ENCODE measurements at regions not wholly inside any gene's neighbourhood (a gene's known extent, or its start where the extent isn't known, plus 50 kb on each side); places are given as distances from the start of the nearest gene placed in this dataset.

DNA sequence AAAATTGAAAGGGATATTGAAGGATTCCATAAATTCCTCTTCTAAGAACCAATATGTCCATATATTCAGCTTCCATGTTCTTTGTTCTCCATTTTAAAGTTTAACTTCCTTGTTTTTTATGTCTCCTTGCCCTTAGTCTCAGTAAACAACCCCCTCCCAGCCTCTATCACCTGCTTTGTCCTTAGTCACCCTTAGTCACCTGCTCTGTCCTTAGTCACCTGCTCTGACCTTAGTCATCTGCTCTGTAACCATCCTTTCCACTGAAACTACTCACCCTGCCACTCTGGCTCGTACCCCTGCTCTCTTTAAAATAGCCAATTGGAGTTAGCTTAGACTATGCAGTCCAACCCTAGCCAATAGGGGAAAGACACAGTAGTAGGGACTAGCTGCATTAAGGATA lies 136.2 kb upstream of the TMEM106B start:
- no peak for DNase-seq (ENCODE audit: low read depth in 2 of 2)

DNA sequence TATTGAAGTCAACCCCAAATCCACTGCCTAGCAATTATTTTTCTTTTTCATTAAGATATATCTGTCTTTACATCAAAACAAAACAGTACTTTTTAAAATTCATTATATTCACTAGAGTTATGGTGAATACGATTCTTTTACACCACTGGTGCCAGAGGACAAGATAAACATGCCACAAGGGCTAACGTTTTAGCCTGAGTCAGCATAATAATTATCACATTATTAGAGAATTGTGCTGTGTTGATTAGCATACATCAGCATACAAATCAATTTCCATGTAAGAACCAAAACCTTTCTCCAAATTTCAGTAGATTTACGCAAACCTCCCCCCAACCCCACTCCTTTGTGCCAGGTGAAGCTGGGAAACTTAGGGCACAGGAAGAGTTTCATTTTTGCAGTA lies 131.1 kb upstream of the TMEM106B start:
- DNase-seq (ENCODE audit: low read depth in 2 of 2): no peak

DNA sequence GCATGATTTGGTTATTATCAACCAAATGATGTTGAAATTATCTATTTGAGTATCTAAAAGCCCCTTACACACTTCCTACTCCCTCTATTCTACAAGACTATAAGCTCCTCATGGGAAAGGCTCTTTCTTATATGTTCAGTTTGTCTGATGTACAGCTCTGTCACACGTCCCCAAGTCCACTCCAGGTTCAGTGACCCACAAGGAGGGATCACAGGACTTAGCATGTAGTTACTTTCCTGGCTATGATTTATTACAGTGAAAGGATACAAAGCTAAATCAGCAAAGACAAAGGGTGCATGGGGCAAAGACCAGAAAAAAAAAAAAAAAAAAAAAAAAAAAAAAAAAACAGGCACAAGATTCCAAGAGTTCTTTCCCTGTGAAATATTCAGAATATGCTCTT lies 125.6 kb upstream of the TMEM106B start:
- DNase-seq (ENCODE audit: low read depth in 2 of 2): no peak

DNA sequence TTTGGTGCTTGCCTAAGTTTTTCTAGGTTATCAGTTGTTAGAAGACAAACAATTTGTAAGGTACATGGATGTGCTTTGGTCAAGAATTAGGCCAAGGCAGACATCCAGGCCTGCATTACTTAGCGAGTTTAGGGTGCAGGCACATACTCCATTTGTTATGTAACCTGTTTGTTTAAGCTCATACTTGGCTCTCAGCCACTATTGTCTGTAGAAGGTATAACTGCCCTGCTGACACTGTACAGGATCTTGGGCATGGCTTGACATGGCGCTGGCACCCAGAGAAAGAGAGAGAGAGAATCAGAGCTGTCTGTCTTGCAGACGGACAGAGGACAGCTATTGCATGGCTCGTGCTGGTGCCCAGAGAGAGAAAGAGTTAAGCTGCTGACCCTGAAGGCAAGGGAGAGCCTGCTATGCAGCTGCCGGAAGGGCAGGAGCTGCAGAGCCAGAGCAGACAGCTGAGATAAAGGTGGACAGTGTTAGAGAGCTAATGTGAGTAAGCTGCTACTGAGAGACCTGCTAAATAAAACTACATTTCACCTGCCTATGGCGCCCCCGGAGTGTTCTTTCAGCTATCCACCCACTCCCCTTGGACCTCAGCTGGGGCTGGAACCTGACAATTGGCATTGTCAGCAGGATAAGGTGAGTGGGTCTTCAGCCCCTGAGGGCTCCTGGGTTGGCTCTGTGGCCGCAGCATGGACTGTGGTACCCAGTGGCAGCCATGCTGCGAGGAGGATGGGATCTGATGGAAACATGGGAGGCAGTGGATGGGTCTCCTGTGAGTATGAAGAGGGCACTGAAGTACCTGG lies 120.9 kb upstream of the TMEM106B start:
- DNase-seq (ENCODE audit: low read depth in 2 of 2): no peak

DNA sequence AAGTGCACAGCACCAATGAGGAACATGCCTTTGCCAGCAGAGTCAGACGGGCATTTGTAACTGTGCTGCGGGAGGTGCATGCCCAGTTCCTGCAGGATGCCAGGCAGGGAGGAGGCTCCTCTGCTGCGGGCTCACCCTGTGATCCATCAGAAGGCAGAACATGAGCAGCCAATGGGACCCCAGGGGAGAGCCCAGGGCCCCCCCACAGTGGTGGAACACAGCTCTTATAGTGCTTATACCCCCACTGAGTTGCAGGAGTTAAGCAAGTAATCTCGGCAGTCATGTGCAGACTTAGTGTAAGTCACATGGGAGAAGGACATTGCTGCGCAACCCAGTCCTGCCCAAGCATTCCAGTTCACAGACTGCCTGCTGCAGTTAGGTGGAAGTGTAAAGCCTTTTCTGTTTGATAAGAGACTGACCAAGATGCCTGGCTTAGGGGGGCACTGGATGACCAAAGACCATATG lies 120.3 kb upstream of the TMEM106B start:
- DNase-seq (ENCODE audit: low read depth in 2 of 2): no peak

DNA sequence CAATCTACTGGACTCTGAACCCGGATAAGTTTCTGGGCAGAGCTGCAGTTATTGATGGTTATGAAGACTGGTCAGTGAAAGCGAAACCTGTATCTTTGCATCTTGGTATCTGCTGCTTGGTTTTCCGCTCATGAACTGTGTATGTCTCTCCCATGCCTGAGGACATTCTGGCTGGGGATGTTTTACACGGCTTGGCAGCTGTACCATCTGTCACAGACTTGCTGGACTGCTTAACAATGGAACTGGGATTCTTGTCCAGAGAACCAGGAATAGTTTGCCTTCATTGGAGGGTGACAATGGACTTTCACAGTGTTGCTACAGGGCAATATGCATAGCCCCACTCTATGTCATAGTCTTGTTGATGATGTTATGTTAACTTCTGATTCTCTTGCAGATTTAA lies 119.9 kb upstream of the TMEM106B start:
- no peak for DNase-seq (ENCODE audit: low read depth in 2 of 2)

DNA sequence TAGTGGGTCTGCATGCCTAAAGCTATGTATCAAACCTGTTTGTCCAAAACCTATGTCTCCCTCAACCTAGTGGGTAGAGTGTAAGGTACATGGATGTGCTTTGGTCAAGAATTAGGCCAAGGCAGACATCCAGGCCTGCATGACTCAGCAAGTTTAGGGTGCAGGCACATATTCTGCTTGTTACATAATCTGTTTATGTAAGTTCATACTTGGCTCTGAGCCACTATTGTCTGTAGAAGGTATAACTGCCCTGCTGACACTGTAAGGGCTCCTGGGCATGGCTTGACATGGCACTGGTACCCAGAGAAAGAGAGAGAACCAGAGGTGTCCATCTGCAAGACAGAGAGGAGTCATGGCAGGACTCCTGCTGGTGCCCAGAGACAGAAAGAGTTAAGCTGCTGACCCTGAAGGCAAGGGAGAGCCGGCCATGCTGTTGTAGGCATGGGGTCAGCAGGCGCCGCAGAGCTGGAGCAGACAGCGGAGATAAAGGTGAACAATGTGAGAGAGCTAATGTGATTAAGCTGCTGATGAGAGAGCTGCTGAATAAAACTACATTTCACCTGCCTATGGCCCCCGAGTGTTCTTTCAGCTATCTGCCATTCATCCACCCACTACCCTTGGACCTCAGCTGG lies 118.5 kb upstream of the TMEM106B start:
- DNase-seq (ENCODE audit: low read depth in 2 of 2): no peak

DNA sequence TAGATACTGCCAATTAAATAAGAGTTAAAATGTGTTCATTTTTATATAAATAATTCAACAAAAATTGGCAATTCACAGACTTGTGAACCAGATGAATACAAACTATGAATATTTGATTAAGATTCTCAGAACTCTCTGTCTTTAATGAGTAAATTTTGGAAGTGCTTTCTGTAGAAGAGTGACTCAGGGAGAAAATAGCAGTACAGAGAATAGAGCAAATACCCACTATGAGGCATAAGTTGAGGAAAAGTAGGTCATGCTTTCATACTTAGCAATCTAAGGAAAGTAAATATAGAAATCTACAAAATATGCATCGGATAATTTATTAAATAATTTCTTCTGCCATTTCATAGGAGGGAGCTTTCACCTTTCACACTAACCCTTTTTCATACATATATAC lies 117.7 kb upstream of the TMEM106B start:
- DNase-seq (ENCODE audit: low read depth in 2 of 2): no peak

DNA sequence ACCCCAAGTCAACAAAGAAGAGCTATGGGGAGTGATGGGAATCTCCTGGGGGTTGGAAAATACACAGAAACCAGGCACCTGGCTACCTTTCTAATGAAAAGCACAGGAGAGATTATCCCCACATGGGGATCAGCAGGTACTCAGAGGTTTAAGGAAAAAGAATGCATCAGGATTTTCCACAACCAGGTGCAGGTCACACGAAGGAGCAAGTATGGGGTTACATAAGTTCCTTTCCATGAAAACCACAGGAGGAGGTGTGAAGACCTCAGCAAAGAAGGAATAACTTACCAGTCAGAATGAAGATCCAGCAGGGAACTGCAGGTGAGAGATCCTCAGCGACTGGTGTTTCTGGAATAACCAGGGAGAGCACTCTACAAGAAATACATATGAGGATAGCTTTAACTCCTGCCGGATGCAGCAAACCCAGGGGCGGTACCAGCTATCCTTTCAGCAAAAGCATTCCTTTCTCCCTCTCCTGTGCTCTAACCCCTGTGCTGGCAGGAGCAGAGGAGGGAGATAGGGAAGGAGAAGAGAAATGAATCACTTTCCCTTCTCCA lies 116.7 kb upstream of the TMEM106B start:
- no peak for DNase-seq (ENCODE audit: low read depth in 2 of 2)

DNA sequence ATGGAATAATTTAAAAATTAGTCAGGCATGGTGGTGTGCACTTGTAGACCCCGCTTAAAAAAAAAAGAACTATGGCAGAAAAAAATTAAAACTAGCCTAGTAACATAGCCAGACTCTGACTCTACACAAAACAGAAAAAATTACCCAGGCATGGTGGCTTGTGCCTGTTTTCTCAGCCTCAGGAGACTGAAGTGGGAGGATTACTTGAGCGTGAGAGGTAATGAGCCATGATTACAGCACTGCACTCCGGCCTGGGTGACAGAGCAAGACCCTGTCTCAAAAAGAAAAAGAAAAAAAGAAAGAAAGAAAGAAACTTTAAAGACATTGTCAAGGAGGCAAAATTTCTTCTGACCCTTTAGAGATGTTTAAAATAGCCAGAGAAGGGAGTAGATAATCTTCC lies 109.0 kb upstream of the TMEM106B start:
- no peak for DNase-seq (ENCODE audit: low read depth in 2 of 2)

DNA sequence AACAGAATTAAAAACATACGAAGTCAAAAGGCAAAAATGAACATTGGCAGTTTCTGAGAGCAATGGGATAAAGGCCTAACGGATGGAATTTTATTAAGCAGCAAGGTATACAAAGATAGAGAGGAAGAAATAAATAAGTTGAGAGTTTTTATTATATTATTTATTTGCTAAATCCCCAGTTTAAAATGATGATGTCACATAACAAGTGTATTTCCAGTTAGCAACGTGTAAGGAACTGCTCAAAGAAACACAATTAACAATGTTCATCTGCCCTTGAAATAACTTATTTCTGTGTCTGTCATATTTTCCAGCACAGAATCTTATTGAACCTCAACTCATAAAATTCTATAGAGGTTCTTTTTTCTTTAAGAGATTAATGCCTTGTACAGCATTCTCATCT lies 108.6 kb upstream of the TMEM106B start:
- no peak for DNase-seq (ENCODE audit: low read depth in 2 of 2)

DNA sequence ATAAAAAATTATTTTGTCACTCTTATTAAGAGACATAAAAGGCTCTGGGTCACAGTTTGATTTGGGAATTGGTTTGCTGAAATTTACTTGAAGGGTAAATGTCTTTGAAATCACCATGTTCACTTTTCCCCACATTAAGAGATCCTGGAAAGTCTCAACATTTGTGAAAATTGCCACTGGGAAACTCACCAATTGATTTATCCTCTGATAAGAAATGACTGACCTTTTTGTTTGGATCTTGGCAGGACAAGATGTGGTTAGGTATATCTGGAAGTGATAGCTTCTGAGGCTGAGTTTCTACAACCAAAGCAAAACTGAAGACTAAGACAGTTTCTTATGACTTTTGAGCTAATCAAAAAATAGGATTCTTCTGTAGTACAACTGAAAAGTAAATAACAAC lies 107.1 kb upstream of the TMEM106B start:
- no peak for DNase-seq (ENCODE audit: low read depth in 2 of 2)

DNA sequence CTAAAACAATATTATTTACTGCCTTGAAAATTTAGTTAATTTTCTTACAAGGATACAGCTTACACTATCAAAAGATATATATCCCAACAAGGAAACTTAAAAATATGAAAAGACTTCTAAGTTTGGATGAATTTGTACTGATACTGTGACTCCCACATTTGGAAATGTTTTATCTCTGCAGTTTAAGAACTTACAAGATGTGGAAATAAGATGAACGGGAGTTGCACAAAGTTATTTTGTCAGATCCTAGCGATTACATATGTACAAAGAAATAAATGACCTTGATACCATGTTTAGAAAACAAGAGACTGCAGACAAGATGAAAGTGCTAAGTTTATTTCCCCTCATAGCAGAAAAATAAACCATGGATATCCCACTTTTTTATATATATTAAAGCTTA lies 103.7 kb upstream of the TMEM106B start:
- no peak for DNase-seq (ENCODE audit: low read depth in 2 of 2)

DNA sequence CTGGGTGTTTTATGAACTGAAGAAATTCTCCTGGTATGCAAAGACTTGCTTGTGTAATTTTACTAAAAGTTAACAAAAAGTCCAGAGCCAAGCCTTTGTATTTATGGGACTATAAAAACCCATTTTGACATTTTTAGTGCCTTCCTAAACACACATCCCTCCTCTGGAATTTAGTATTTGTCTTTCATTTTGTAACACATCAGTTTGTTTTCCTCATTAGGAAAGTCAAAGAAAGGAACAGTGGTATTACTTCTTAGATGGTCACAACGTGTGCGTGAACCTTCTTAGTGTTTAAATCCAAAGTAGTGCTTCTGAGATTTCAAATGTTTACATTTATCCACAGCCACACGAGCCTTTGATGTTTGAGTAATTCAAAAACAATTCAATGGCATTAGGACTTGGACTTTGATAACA lies 103.2 kb upstream of the TMEM106B start:
- no peak for DNase-seq (ENCODE audit: low read depth in 2 of 2)

DNA sequence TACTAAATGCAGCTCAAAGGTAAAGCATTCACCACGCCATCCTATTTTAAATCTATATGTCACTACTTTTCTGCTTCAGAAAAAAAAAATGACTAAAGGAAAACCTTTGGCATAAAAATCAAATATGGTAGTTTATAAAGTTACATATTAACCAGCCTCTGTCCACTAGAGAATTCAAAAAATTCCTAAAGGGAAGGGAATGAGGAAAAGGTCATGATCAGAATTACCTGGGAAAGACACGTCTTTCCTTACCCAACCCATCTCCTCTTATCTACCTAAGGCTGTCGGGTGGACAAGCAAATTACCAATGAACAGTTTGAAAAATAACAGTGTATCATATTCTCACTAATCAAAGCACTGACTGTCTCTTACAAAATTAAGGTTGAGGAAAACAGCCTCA lies 100.7 kb upstream of the TMEM106B start:
- no peak for DNase-seq (ENCODE audit: low read depth in 2 of 2)

DNA sequence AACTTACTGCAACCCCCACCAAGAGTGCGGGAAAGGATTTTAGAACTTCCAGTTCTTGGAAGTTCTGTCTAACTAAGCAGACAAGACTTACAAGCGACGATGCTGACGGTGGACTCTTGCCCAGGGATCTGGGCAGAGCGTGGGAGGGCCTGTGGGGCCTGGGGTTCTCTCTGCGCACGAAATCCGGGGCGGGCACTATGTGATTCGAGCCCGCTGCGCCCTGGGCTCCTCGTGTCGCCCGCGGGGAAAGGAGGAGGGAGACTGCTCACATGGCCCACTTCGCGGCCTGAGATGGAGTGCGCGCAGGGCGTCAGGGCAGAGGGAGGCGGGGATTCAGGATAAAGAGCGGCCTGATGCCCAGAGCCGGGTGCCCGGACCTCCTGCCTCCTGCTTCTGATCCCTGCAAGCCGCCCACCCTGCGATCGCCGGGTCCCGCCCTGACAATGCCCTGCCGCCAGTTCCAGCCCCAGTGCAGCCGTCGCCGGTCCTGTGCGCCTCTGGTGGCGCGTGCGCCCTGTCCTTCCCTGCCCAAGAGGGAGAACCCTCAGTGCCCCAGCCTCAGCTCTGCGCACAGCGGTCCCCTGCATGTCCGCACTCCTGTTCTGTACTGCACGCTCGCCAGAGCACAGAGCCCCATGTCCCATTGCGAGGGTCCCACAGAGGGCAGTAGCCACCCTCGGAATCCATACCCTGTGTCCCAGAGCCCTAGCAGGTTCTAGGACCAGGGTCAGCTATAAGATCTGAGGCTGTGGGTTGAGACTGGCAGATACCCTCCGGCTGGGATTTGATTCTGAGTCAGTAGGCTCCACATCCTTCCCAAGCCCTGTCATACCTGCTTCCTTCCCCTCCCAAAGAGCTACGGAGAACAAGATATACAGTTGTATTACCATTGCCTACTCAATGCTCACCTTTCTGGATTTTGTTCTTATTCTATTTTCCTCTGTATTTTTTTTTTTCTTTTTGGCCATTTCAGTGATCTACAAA lies 99.4 kb upstream of the TMEM106B start:
- no peak for DNase-seq (ENCODE audit: low read depth in 2 of 2)

DNA sequence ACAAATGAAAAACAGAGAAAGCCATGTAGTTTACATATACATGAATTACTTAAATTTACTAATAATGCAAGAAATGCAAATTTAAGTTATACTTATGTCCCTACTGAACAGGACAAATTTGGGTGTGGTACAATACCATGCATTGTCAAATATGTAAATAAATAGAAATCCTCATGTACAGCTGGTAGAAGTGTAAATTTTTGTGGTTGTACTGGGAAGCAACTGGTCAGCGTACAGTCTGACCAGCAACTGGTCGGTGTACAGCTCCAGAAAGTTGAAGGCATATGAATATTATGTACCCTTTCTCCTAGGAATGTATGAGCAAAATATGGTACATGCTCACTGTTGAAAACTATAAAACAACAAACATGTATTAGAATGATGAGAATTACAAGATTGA lies 93.9 kb upstream of the TMEM106B start:
- no peak for DNase-seq (ENCODE audit: low read depth in 2 of 2)

DNA sequence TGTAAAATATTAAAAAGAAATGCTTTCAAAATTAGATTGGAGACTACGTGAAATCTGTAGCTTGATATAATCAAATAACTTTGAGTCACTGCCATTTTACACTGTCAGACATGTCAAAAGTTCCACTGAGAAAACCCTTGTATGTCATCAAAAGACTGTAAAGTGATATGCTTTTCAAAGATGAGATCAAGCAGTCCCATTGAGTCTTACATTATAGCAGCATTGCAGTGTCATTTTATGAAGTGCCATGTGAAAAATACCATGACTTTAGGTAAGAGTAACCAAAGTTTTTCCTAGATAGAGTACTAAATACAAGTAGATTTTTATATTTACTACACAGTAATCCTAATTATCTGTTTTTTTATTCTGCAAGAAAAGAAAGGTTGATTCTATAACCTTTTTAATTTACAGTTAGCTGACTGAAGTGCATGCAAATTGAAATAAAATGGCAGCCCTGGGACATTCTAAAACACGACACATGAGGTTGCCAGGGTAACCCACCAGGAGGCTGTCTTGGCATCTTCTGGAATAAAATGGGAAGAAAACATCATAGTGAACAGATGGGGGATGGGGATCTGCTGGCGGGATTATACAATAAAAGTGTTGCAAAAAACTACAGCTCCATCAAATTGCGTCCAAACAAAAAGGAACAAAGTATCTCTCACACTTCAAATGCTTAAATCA lies 91.3 kb upstream of the TMEM106B start:
- no peak for DNase-seq (ENCODE audit: low read depth in 2 of 2)

DNA sequence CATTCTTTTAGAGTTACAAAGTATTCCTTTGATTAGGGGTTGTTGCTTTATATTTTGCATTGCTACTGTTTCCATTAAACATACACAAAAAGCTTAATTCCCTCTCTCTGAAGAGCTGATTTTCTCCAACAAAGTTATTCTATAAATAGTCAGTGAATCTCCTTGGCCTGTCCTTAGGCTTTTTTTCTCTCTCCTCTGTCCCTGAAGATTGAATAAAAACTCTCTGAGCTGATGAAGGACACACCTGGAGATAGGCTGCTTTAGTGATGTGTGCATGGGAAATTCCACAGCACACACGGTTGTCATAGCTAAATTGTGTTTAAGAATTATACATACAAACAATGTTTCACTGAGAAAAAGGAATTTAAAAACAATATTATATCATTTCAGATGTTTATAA lies 90.5 kb upstream of the TMEM106B start:
- DNase-seq (ENCODE audit: low read depth in 2 of 2): no peak

DNA sequence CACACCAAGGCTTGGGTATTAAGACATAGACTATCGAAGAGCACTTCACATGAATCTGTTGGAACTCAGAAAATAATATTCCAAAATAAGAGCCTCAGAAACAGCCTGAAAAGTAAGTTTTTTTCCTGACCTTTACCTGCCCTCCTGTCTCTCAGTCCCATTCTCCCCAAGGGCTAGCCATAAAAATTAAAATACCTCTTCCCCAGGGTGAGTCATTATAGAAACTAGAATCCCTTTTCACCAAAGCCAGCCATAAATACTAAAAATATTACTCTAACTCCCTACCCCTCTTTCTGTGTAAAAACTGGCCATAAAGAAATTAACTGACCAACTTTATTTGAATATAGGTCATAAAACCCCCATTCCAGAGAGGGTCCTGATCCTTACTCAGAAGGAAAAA lies 87.9 kb upstream of the TMEM106B start:
- DNase-seq (ENCODE audit: low read depth in 2 of 2): no peak

DNA sequence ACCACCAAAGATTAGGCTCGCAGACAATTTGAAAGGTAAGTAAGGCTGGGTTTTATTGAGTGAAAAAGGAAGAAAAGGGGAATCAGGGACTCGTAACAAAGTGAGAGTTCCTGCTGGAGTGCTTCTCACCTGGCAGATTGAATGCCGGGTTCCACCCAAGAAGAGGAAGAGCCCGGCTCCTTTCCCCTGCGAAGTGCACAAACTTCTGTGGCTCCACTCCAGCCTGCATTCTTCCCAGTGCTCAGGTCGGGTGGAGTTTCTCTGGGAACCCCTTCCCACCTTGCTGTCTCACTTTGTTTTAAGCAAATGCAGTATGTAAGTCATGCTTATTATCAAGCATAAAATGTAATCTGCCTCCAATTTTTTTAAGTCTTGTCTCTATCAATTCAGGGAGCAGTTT lies 87.1 kb upstream of the TMEM106B start:
- DNase-seq (ENCODE audit: low read depth in 2 of 2): no peak
